Transverse colon (tissue), 4 donors: ENCODE measurements at regions not wholly inside any gene's neighbourhood (a gene's known extent, or its start where the extent isn't known, plus 50 kb on each side); places are given as distances from the start of the nearest gene placed in this dataset.

Experiments
- DNase-seq: peaks from one replicate; pipeline ENCODE4 v3.0.0-alpha.2; 2019
- H3K27ac ChIP-seq, 4 donors: fragments of 200-600 bp; sonication (generic); 2 replicates each; pipeline ENCODE4 v1.5.1; 2016 to 2018; ENCODE audit warnings: inconsistent platforms in 4 of 4
- H3K27me3 ChIP-seq: fragments of 200-600 bp; sonication (generic); 2 replicates; pipeline ENCODE4 v1.5.1; 2017; ENCODE audit warnings: inconsistent platforms
- H3K36me3 ChIP-seq, 4 donors: fragments of 200-600 bp; sonication (generic); 2 replicates each; pipeline ENCODE4 v1.5.1; 2017 to 2019; ENCODE audit warnings: inconsistent platforms in 4 of 4
- H3K4me1 ChIP-seq, 4 donors: fragments of 200-600 bp; sonication (generic); 2 replicates each; pipeline ENCODE4 v1.5.1; 2017 to 2020; ENCODE audit warnings: inconsistent platforms in 4 of 4
- H3K4me3 ChIP-seq, 4 donors: fragments of 200-600 bp; sonication (generic); 1 replicate in 1 of 4; 2 replicates in 3 of 4; pipeline versions ENCODE4 v1.5.1 to v1.6.1; 2017 to 2019; ENCODE audit warnings: inconsistent platforms in 4 of 4
- H3K9me3 ChIP-seq, 2 donors: fragments of 200-600 bp; sonication (generic); 2 replicates each; pipeline ENCODE4 v1.5.1; 2017 to 2019; ENCODE audit warnings: inconsistent platforms in 2 of 2
- EP300 ChIP-seq: sonication (generic); formaldehyde crosslinking; IDR thresholded peaks from one replicate; pipeline ENCODE4 v1.6.1; 2017; ENCODE audit warnings: antibody characterized with exemption, low read depth
- POLR2A ChIP-seq: fragments of 450-650 bp; IDR thresholded peaks from one replicate; pipeline ENCODE4 v1.6.1; 2016; ENCODE audit warnings: antibody characterized with exemption, mild to moderate bottlenecking, moderate library complexity
- POLR2AphosphoS5 ChIP-seq, 3 donors: sonication (generic); formaldehyde crosslinking; IDR thresholded peaks; one replicate each; pipeline ENCODE4 v1.6.1; 2016; ENCODE audit warnings: antibody characterized with exemption in 3 of 3
- WGBS, 2 donors: methylation state at CpG; one replicate each; pipeline ENCODE4 v1.1.5; 2018; ENCODE audit warnings: low coverage in 1 of 2; 5-methylcytosine and 5-hydroxymethylcytosine counted together
- in situ Hi-C, 4 donors: fragments of 200-750 bp; cut with MboI; loops; one replicate each; pipeline versions ENCODE4 v1.15.0 to v1.15.1; 2017; ENCODE audit warnings: low sequenced_read_pairs in 3 of 4, low pct_ligation_motif_present in 1 of 4, low pct_unique_long_range_greater_than_20kb in 1 of 4
- intact Hi-C: fragments of 100-400 bp; cut with DNase I; formaldehyde crosslinking; loops from one replicate; pipeline ENCODE4 v1.15.1; 2023; ENCODE audit warnings: low total_unique reads
- TF ChIP-seq, protein P1 (sequence below), 5 experiments: fragments of 200-600 bp in 3 of 5; fragments of 450-650 bp in 2 of 5; sonication (generic) in 3 of 5; IDR thresholded peaks; 1 replicate in 2 of 5; 2 replicates in 3 of 5; pipeline ENCODE4 v1.5.1; 2016 to 2017; ENCODE audit warnings: antibody characterized with exemption in 5 of 5, inconsistent platforms in 3 of 5, mild to moderate bottlenecking in 2 of 5, moderate library complexity in 1 of 5

DNA sequence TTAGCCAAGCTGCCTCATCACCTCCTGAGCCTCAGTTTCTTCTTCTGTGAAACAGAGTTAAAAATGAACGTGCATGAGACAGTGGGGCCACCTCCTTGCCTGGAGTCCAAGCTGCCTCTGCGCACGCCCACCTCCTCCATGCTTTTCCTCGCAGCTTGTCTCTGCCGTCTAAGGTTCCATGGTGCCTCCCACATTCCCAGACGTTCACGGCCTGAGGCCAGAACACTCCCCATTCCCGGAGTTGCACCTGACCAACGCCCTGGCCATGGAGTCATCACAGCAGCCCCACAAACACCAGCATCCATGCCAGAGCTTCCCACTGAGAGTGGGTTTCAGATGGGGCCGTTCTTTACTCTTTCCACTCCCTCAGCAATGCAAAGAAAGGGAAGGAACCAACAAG lies 183.0 kb upstream of the FOXF1 start:
- intact Hi-C loops (no loop called here), in situ Hi-C loops (loop anchor here in 2 of 4 donors (25.0 kb wide), 1 partner anchor 185 kb away; the partner anchor contains the start of gene FOXF1 (in 2 of the 2))
- DNase-seq, result no peak
- Histone ChIP-seq H3K9me3 (no peaks in the 10 kb centered on the region), H3K4me3 (no peak overlapping the region), H3K27me3 (no peaks in the 10 kb centered on the region), H3K36me3 (no peaks in the 10 kb centered on the region), H3K4me1 (no peaks in the 10 kb centered on the region), H3K27ac (no peak overlapping the region)
- TF ChIP-seq, protein P1, sequence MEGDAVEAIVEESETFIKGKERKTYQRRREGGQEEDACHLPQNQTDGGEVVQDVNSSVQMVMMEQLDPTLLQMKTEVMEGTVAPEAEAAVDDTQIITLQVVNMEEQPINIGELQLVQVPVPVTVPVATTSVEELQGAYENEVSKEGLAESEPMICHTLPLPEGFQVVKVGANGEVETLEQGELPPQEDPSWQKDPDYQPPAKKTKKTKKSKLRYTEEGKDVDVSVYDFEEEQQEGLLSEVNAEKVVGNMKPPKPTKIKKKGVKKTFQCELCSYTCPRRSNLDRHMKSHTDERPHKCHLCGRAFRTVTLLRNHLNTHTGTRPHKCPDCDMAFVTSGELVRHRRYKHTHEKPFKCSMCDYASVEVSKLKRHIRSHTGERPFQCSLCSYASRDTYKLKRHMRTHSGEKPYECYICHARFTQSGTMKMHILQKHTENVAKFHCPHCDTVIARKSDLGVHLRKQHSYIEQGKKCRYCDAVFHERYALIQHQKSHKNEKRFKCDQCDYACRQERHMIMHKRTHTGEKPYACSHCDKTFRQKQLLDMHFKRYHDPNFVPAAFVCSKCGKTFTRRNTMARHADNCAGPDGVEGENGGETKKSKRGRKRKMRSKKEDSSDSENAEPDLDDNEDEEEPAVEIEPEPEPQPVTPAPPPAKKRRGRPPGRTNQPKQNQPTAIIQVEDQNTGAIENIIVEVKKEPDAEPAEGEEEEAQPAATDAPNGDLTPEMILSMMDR (IDR thresholded peaks at IDR 0.05), result no peak
- TF ChIP-seq POLR2A, result no peak
- no peak for TF ChIP-seq EP300
- TF ChIP-seq POLR2AphosphoS5 (IDR thresholded peaks at IDR 0.05), result no peak
- WGBS, 2 donors, result 0 to 72% methylated on average over 1 to 10 of the region's 10 CpGs

DNA sequence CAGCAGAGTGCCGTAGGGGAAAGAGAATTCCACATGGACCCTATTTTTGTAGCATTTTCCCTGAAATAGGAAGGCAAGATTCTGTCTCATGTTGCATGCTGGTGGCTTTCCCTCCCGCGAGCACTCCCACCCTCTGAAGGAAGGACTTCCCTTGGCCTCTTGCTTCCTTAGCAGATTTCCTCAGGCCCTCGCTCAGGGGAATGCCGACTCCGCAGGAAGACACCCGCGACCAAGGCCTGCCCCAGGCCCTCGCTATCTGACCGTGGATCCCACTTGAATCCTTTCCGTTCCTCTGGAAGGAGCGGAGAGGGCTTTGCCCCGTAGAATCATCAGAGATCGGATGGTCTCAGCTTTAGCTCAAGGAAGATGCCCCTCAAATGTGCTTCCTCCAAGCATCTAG lies 179.4 kb upstream of the FOXF1 start:
- WGBS, 2 donors, result 77 to 90% methylated on average over 2 to 14 of the region's 14 CpGs
- Histone ChIP-seq H3K27ac (no peak overlapping the region), H3K4me3 (no peak overlapping the region), H3K36me3 (no peaks in the 10 kb centered on the region), H3K27me3 (peaks cover 14% of the 10 kb centered on the region), H3K4me1 (no peaks in the 10 kb centered on the region), H3K9me3 (no peaks in the 10 kb centered on the region)
- no peak for DNase-seq
- intact Hi-C loops, result loop anchor here (10.0 kb wide), 1 partner anchor 256 kb away; no protein-coding TSS in a partner anchor
- TF ChIP-seq EP300, result no peak
- in situ Hi-C loops, result loop anchor here in 2 of 4 donors (25.0 kb wide), 1 partner anchor 181 kb away; the partner anchor contains the start of gene FOXF1 (in 2 of the 2)

DNA sequence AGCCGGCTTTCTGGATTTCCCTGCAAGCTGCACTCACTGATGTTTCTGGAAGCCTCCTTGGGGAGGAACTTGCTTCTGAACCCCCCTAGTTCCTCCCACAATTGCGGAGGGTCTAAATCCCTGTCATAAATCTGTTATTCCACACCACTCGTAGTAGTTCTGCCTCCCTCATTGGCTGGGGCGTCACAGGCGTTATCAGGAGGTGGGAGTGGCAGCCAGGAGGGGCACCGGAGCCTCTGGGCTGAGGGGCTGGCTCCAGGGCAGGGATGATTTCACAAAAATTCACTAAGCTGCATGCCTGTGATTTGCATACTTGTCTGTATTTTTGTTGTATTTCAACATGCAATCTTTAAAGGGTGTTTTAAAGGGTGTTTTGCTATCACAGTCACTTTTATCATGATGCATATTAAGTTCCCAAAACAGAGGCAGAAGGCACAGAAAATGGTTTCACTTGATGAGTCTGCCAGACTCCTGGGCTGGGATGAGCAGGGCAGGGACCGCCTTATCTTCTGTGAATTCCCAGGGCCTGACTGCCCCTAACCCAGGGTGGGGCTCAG lies 176.2 kb upstream of the FOXF1 start:
- no peak for TF ChIP-seq EP300
- TF ChIP-seq, protein P1 (IDR thresholded peaks at IDR 0.05), result no peak
- no peak for TF ChIP-seq POLR2A
- no peak for TF ChIP-seq POLR2AphosphoS5 (IDR thresholded peaks at IDR 0.05)
- H3K4me3 ChIP-seq, result no peak overlapping the region
- H3K27ac ChIP-seq, result no peak overlapping the region
- H3K4me1 ChIP-seq, result no peaks in the 10 kb centered on the region
- no peaks in the 10 kb centered on the region for H3K36me3 ChIP-seq
- in situ Hi-C loops (loop anchor here in 2 of 4 donors (25.0 kb wide), 1 partner anchor 178 kb away; the partner anchor contains the start of gene FOXF1 (in 2 of the 2)), intact Hi-C loops (loop anchor here (10.0 kb wide), 1 partner anchor 259 kb away; no protein-coding TSS in a partner anchor)
- peaks cover 14% of the 10 kb centered on the region for H3K27me3 ChIP-seq
- DNase-seq, result no peak
- no peaks in the 10 kb centered on the region for H3K9me3 ChIP-seq
- 37% methylated on average over 7 of the region's 7 CpGs; no CpG with 5 or more reads in 1 of the 2 donors for WGBS, 2 donors

DNA sequence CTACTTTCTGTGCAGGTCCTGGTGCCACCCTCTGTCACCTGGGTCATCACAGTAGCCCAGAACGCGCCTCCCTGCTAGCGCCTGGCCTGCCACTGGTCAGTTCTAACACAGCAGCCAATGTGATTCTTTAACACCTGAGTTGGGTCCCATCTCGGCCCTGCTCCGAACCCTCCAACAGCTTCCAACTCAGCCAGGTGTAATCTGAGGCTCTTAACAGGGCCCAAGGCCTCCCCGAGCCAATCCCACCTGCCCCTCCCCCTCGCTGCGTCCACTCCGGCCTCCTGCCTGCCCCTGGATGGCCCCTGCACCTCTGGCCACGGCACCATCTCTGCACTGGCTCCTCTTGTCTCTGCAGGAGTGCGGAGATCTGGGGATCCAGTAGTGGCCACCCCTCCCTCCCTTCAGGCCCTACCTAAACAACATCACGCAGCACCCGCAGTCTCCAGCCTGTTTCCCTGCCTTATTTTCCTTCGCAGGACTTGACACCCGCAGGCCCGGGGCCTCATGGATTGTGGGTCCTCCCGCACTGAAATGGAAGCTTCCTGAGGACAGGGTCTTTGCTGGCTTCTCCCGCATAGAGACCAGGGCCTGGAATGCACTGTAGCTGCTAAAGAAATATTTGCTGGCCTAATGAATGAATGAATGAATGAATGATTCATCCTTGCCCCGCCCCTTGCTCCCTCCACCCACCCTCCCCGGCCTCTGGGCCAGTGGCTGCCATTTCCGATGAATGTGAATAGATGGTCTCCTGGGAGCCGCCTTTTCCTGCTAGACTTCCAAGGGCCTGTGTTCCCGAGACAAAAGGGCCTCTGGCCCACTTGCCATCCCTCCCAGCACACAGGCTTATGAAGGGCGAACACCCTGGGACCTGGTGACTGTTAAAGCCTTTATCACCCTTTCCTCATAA lies 174.8 kb upstream of the FOXF1 start:
- in situ Hi-C loops, result loop anchor here in 2 of 4 donors (25.0 kb wide), 1 partner anchor 177 kb away; the partner anchor contains the start of gene FOXF1 (in 2 of the 2)
- intact Hi-C loops, result loop anchor here (10.0 kb wide), 1 partner anchor 261 kb away; no protein-coding TSS in a partner anchor
- Histone ChIP-seq H3K36me3 (no peaks in the 10 kb centered on the region), H3K9me3 (no peaks in the 10 kb centered on the region), H3K4me3 (no peak overlapping the region), H3K27me3 (peaks cover 14% of the 10 kb centered on the region), H3K27ac (no peak overlapping the region), H3K4me1 (no peaks in the 10 kb centered on the region)
- DNase-seq, result no peak
- 81 to 93% methylated on average over 6 to 23 of the region's 24 CpGs for WGBS, 2 donors
- TF ChIP-seq POLR2AphosphoS5 (IDR thresholded peaks at IDR 0.05) (no peak), POLR2A (no peak), EP300 (no peak)
- TF ChIP-seq, protein P1 (IDR thresholded peaks at IDR 0.05), result no peak
